GM12874 (cell line): ENCODE measurements at regions not wholly inside any gene's neighbourhood (a gene's known extent, or its start where the extent isn't known, plus 50 kb on each side); places are given as distances from the start of the nearest gene placed in this dataset.

Experiments used
- TF ChIP-seq, protein P1 (sequence below): IDR thresholded peaks from 2 replicates; pipeline ENCODE4 v1.5.1; 2011; ENCODE audit warnings: low read depth, mild to moderate bottlenecking, control low read depth, low read length, moderate library complexity; ENCODE audit not compliant: insufficient read depth

GRCh38 chr19:28301961-28302360 lies 911.0 kb downstream of the UQCRFS1 start:
- TF ChIP-seq, protein P1, sequence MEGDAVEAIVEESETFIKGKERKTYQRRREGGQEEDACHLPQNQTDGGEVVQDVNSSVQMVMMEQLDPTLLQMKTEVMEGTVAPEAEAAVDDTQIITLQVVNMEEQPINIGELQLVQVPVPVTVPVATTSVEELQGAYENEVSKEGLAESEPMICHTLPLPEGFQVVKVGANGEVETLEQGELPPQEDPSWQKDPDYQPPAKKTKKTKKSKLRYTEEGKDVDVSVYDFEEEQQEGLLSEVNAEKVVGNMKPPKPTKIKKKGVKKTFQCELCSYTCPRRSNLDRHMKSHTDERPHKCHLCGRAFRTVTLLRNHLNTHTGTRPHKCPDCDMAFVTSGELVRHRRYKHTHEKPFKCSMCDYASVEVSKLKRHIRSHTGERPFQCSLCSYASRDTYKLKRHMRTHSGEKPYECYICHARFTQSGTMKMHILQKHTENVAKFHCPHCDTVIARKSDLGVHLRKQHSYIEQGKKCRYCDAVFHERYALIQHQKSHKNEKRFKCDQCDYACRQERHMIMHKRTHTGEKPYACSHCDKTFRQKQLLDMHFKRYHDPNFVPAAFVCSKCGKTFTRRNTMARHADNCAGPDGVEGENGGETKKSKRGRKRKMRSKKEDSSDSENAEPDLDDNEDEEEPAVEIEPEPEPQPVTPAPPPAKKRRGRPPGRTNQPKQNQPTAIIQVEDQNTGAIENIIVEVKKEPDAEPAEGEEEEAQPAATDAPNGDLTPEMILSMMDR, result no peak

DNA sequence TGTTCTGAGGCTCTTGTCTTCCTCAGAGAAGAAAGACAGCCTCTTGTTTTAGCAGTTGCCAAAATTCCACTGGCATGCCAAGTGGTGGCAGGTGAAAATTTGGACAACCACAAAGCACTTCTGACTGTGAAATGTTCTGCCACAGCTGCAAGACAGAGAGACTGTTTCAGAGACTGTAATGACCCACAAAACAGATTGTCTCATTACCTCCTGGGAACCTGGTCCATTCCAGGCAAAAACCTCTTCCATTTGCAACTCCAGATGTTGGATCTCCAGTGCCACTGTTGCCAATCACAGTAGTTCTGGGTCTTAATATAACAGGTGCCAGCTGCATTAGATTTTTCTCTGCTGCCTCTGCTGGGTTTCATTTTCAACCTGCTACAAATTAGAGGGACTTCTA lies 911.5 kb downstream of the UQCRFS1 start:
- TF ChIP-seq, protein P1, result no peak

- TF ChIP-seq, protein P1, result no peak
These were observed 913.3 kb downstream of the UQCRFS1 start for GRCh38 chr19:28299649-28300048.

- TF ChIP-seq, protein P1, result no peak
These were observed 915.3 kb downstream of the UQCRFS1 start for GRCh38 chr19:28297586-28298157.

GRCh38 chr19:28297036-28297435 lies 915.9 kb downstream of the UQCRFS1 start:
- TF ChIP-seq, protein P1, result no peak

GRCh38 chr19:28296506-28296905 lies 916.4 kb downstream of the UQCRFS1 start:
- TF ChIP-seq, protein P1, result no peak

GRCh38 chr19:28294395-28294794 lies 918.6 kb downstream of the UQCRFS1 start:
- TF ChIP-seq, protein P1, result no peak
